ENCODE measurements at regions not wholly inside any gene's neighbourhood (a gene's known extent, or its start where the extent isn't known, plus 50 kb on each side); places are given as distances from the start of the nearest gene placed in this dataset.

DNA sequence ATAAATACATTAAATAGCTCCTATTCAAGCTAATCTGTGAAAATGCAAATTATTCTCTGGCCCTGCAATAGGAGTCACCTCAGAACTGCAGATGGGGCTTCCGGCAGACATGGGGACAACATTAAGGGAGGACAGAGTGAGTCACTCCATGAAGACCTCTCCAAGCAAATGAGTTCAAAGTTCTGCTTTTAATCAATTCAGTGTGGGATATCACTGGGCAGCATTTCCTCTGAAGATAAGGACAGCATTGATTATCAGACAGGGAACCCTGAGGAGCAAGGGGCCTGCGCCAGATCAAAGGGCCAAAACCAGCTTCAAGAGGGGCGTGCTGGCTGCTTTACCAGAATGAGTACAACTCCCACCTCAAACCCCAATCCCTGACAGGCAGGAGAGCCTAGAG, 356.9 kb upstream of the KLHL29 start:
- DNase-seq (ENCODE audit: low spot score) = no peak

- no peak for DNase-seq (ENCODE audit: low spot score)
These were observed 355.9 kb upstream of the KLHL29 start for GRCh38 chr2:23029111-23029510.

- DNase-seq (ENCODE audit: low spot score) = no peak
These were observed 355.0 kb upstream of the KLHL29 start for GRCh38 chr2:23029951-23030350.

- DNase-seq (ENCODE audit: low spot score) = no peak
These were observed 350.0 kb upstream of the KLHL29 start for GRCh38 chr2:23034996-23035395.

- no peak for DNase-seq (ENCODE audit: low spot score)
These were observed 348.4 kb upstream of the KLHL29 start for GRCh38 chr2:23036629-23037028.

DNA sequence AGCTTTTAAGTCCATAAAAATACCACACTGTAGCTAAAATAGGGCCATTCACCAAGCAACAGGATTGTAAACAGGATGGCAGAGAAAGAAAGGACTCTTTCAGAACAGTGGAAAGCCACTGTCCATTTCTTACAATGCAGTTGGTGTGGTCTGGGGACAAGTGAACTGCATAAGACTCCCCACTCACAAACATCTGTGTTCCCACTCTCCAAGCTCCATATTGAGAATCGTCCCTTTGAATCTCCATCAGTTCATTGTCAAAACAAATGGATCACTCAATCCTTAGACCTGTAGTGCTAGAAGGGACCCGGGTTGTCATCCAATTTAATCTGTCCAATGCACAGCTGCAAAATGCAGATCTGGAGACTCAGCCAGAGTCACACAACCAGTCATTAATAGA, 347.4 kb upstream of the KLHL29 start:
- DNase-seq (ENCODE audit: low spot score) = no peak

GRCh38 chr2:23041443-23041842, 343.5 kb upstream of the KLHL29 start:
- no peak for DNase-seq (ENCODE audit: low spot score)

DNA sequence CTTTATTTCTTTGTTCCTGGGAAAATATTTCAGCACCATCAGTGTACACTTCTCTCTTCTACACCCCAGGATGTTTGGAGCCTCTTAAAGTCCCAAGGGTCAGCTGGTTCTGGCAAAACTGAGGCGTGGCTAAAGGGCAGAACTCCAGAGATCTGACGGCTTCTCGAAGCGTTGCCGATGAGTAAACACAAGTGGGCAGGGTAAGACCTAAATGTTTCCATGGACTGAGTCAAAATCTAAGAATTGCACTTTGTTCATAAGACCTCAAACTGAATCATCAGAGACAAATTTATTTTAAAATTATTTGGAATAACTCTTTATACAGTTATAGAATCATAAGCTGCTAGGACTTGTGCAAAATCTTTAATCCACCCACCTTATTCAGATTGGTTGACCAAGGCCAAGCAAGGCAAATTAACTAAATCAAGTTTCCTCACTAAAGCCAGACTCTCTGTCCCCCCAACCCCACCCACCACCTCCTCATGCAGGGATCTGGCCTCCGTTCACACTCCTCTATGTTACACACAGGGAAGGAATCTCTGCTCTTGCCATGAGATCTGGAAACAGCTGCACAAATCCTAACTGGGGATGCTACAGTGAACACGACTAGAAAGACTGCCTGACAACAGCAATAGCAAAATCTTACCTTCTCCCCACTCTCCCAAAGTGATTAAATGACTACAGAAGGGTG, 342.6 kb upstream of the KLHL29 start:
- DNase-seq (ENCODE audit: low spot score) = no peak

DNA sequence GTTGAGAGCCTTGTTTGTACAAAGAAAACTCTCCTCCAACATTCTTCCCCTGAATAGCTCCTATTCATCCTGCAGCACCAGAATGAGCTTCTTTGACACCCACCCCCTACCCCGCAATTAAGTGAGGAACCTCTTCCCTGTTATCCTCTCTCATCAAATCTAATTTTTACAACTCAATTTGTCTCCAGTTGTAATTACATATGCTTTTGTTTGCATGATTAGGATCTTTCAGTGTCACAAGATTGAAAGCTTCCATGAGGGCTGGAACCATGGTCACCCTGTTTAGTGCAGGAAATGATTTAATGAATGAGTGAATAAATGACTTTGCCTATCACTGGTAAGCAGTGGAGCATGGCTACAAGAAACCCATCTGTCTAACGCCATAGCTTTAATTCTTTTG, 334.6 kb upstream of the KLHL29 start:
- DNase-seq (ENCODE audit: low spot score) = no peak

DNA sequence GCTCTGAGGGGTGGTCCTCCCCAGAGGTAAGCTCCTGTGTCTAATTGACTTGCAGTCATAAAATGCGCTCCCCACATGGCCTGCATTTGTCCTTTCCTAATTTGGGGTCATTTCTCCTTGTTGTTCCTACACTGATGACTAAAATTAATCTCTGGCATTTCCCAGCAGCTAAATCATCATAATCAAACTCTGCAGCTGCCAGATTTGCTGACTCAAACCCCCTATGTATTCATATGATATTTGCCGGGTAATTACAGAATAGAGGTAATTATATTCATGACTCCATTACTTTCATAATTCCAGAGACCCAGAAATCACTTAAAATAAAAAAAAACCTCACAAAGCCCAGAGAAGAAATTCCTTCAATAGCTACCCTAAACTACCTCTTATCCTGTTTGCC, 331.4 kb upstream of the KLHL29 start:
- DNase-seq (ENCODE audit: low spot score) = no peak

- DNase-seq (ENCODE audit: low spot score) = no peak
These were observed 329.7 kb upstream of the KLHL29 start for GRCh38 chr2:23055251-23055650.

DNA sequence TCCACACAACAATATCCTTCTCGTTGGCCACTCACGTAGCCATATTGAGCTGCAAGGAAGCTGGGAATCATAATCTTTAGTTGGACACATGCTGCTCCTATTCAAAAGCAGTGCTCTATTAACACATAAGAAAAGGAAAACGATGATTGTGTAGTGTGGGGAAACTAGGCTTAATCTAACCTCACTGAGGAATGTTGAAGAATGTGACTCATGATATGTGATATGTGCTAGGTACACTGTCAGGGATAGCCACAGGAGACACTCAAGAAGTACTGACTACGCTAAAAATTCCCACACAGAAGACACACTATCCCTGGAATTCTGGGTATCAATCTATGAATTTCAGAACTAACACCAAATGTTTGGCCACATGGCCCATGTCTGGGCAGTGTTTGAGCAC, 328.1 kb upstream of the KLHL29 start:
- peak; percentile 1 for DNase-seq (ENCODE audit: low spot score)

DNA sequence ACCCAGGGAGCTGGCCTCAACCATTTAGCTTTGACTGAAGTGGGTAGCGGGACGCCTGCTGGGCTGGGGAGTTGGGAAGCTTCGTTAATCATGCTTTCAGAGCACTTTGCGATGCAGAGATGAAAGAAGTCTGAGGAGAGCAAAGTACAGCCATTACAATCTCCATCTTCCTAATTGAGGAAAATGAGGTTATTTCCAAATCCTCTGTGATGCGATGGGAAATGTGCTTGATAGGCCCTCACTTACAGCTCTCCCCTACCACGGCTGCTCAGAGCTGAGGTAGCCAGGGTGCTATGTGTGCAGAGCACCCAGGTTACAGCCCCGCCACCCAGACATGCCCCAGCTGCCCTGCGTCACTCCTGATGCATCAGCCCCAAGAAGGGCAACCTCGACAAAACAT, 326.5 kb upstream of the KLHL29 start:
- peak; percentile 16 for DNase-seq (ENCODE audit: low spot score)

DNA sequence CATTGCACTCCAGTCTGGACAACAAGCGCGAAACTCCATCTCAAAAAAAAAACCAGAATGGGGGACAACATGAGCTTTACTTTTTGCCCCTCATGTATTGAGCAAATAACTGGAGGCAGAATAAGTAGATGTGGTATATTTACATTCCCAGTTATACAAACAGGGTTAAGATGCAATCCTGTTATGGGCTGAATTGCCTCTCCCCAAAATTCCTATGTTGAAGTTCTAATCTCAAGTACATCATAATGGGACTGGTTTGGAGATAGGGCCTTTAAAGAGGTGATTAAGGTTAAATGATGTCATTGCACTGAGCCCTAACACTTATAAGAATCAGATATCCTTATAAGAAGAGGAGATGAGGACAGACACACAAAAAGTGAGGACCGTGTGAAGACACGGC, 319.8 kb upstream of the KLHL29 start:
- DNase-seq (ENCODE audit: low spot score) = no peak

- DNase-seq (ENCODE audit: low spot score) = peak; percentile 63
These were observed 319.0 kb upstream of the KLHL29 start for GRCh38 chr2:23065936-23066335.

DNA sequence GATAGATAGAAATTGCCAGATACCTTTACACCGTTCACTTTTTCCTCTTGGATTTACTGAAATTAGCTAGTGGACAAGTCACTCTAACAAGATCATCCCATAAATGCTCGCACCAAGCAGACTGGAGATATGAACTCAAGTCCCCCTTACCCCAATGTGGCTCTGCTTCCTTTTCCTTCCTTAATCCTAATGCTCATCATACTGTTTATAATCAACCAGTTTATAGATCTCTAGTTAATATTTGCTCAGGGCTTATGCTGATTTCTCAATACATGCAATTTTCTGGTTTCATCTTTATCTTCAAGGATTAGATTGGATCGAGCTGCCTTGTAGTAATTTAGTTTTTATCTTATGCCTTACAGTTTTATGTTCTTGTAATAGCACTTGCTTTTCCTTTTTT, 318.3 kb upstream of the KLHL29 start:
- no peak for DNase-seq (ENCODE audit: low spot score)

DNA sequence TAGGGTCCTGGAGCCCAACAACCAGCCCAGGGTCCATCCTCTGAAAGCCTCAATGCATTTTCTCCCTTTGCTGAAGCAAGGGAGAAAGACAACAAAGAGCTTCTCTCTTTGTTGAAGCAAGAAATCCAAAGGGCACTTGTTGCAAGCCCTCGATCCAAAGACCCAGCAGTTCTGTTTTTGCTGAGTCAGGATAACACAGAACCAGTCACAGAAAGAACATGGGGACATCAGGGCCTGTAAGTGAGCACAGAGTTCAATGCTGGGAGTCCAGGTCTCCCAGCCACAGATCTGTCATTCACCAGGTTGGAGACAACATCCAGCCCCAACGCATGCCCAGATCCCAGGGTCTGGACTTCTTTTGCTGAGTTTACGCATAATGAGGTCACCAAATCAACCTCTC, 315.8 kb upstream of the KLHL29 start:
- DNase-seq (ENCODE audit: low spot score) = peak; percentile 19

DNA sequence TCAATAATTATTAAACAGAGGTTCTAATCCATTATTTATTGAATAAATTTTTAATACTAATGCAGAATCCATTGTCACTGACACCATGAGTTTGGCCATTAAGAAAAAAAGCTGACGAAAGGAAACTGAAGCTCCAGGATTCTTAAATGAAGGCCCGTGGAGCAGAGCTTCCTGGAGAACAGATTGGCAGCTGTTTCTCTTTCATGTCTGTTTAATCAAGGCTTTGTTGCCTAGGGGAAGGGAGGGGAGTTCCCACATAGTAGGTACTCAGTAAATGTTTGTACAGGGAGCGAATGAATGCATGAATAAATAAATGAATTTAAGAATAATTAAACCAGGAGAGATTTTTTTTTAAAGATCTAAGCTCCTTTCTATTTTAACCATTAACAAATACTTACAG, 315.1 kb upstream of the KLHL29 start:
- DNase-seq (ENCODE audit: low spot score) = no peak

GRCh38 chr2:23073056-23073455, 311.9 kb upstream of the KLHL29 start:
- DNase-seq (ENCODE audit: low spot score) = no peak

- peak; percentile 32 for DNase-seq (ENCODE audit: low spot score)
These were observed 311.3 kb upstream of the KLHL29 start for GRCh38 chr2:23073671-23074070.

DNA sequence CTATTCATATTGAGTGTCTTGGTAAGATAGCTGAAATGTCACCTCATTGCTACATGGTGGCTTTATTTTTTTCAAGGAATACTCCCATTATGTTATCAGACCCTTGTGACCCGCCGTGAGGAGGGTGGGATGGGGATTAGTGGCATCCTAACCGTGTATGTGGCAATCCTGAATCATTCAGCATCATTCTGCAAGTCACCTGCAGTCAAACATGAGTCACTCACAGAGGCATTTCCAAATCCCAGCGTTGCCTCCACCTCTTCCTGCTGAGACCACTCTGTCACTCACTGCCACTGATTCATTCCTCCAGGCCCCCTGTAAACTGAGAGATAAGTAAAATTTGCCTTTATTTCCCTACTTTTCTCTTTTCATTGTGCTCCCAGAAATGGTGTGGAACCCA, 307.4 kb upstream of the KLHL29 start:
- DNase-seq (ENCODE audit: low spot score) = peak; percentile 11

DNA sequence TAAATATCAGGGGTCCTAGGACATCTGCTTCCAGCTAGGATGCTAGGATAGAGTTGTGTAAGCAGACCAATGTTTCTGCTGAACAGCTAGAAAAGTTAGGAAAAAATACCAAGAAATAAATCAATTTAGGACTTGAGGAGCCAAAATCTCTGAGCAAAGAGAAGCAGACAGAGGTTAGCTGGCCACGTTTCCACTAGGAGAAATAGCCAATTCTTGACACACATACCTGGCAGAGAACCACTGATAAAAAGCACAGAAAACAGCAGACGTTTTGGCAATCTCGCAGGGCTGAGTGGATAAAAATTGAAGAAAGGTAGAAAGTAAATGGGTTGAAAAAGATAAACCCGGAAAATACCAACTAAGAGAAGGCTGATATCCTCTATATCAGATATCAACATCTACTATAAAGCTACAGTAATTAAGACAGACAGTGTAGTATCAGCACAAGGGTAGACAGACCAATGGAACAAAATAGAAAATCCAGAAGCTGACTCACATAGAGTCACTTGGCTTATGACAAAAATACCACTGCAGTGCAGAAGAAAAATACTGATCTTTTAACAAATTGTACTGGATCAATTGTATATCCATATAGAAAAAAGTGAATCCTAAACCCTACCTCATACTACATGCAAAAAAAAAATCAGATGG, 306.1 kb upstream of the KLHL29 start:
- no peak for DNase-seq (ENCODE audit: low spot score)

GRCh38 chr2:23083966-23084365, 301.0 kb upstream of the KLHL29 start:
- no peak for DNase-seq (ENCODE audit: low spot score)

DNA sequence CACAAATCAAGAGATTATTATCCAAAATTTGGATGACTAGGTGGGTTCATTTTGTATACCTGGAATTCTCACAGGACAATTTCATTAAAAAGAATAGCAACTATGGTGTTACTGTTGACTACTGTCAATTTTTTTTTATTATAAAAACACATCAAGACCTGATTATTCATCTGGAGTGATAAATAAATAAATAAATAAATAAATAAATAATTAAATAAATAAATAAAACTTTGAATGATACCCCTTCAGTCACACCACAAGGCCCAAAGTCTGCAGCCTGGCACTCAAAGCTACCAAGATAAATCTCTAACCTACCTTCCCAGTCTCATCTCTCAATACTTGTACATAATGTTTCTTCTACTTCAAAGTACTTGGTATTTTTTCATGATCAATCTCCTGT, 294.0 kb upstream of the KLHL29 start:
- DNase-seq (ENCODE audit: low spot score) = no peak

All from ecto neural progenitor cell (in vitro differentiated cells).